KMS-11 (cell line): ENCODE measurements at regions not wholly inside any gene's neighbourhood (a gene's known extent, or its start where the extent isn't known, plus 50 kb on each side); places are given as distances from the start of the nearest gene placed in this dataset.

Experiments
- H2AFZ ChIP-seq: fragments of 200-600 bp; sonication (generic); 2 replicates; pipeline ENCODE4 v1.6.1; 2016; ENCODE audit warnings: antibody characterized with exemption, mixed run types, low read depth
- H3K27ac ChIP-seq: fragments of 200-600 bp; sonication (generic); 2 replicates; pipeline ENCODE4 v1.6.1; 2016; ENCODE audit warnings: mild to moderate bottlenecking, mixed run types
- H3K27me3 ChIP-seq: fragments of 200-600 bp; sonication (generic); 2 replicates; pipeline ENCODE4 v1.6.1; 2017; ENCODE audit warnings: mild to moderate bottlenecking, low read depth, mixed run types, moderate library complexity; ENCODE audit not compliant: insufficient read depth
- H3K36me3 ChIP-seq: fragments of 200-600 bp; sonication (generic); 2 replicates; pipeline ENCODE4 v1.6.1; 2017; ENCODE audit warnings: mild to moderate bottlenecking, mixed run types; ENCODE audit not compliant: insufficient read depth
- H3K4me1 ChIP-seq: fragments of 200-600 bp; sonication (generic); 2 replicates; pipeline ENCODE4 v1.6.1; 2016; ENCODE audit warnings: mild to moderate bottlenecking, low read depth, mixed run types; ENCODE audit not compliant: poor library complexity, severe bottlenecking
- H3K4me2 ChIP-seq: fragments of 200-600 bp; sonication (generic); 2 replicates; pipeline ENCODE4 v1.7.0; 2016; ENCODE audit warnings: mild to moderate bottlenecking, mixed run types
- H3K4me3 ChIP-seq: fragments of 200-600 bp; sonication (generic); IDR thresholded peaks from 2 replicates; pipeline ENCODE4 v1.6.1; 2017; ENCODE audit warnings: low read depth, low read length, mixed read lengths; ENCODE audit not compliant: insufficient read depth
- H3K79me2 ChIP-seq: fragments of 200-600 bp; sonication (generic); 2 replicates; pipeline ENCODE4 v1.6.1; 2016; ENCODE audit warnings: low read depth, mixed run types; ENCODE audit not compliant: insufficient read depth
- H3K9ac ChIP-seq: fragments of 200-600 bp; sonication (generic); 2 replicates; pipeline ENCODE4 v1.6.1; 2016; ENCODE audit warnings: mild to moderate bottlenecking, mixed run types
- H4K20me1 ChIP-seq: fragments of 200-600 bp; sonication (generic); 2 replicates; pipeline ENCODE4 v1.6.1; 2016; ENCODE audit warnings: mild to moderate bottlenecking, mixed run types; ENCODE audit not compliant: insufficient read depth
- CTCF ChIP-seq: fragments of 200-600 bp; sonication (generic); conservative IDR thresholded peaks from 2 replicates; pipeline ENCODE4 v1.6.1; 2017; ENCODE audit warnings: low read depth, mild to moderate bottlenecking, antibody characterized with exemption, low read length, moderate library complexity, mixed read lengths

DNA sequence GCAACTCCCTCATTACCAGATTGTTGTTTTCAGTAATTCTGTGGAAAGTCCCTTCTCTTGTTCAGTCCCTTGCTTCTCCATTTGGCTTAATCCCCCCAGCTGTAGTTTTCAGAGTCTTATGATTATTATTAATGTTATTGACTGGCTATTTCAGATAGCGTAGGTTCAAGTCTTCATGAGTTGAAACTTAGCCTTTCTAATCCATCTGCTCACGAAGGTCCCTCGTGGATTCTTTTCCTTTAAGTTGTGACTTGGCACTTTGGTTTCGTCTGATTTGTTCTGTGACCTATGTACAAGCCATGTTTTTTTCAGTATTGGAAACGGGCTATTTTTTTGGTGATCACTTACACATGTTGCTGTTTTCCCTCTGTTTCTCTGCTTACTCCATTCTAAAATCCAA, 260.3 kb downstream of the TMEM167A start:
- H2AFZ ChIP-seq = peak overlapping the region; percentile 48; the same call in 1 of the 2 replicates
- TF ChIP-seq CTCF = no peak
- no peaks in the 10 kb centered on the region for H3K79me2 ChIP-seq
- no peaks in the 10 kb centered on the region for H3K36me3 ChIP-seq
- no peaks in the 10 kb centered on the region for H4K20me1 ChIP-seq
- H3K27me3 ChIP-seq = no peaks in the 10 kb centered on the region
- no peak overlapping the region for H3K4me3 ChIP-seq
- peaks cover 16% of the 10 kb centered on the region for H3K4me1 ChIP-seq
- no peak overlapping the region for H3K4me2 ChIP-seq
- no peak overlapping the region for H3K27ac ChIP-seq
- no peak overlapping the region for H3K9ac ChIP-seq

DNA sequence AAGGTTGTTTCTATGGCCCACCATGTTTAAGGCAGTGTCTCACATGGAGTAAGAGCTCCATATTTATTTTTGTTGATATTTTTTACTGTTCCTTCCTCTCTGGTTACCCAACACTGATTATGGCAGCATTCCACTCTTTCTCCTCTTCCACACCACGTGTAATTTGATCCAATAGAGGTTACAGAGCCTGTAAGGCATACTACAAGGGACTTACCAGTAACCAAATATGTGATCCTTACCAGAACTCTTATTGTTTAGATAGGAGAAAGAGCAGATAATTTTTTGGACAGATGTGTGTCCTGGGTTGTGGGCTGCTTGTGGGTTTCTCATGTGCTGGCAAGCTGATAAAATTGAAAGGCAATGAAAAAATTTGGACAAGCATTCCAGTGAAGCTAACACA, 261.3 kb downstream of the TMEM167A start:
- Histone ChIP-seq H3K79me2 (no peaks in the 10 kb centered on the region), H3K4me2 (no peak overlapping the region), H3K36me3 (no peaks in the 10 kb centered on the region), H4K20me1 (no peaks in the 10 kb centered on the region), H3K27ac (no peak overlapping the region), H3K4me1 (peaks cover 16% of the 10 kb centered on the region), H3K27me3 (no peaks in the 10 kb centered on the region), H3K4me3 (no peak overlapping the region), H3K9ac (no peak overlapping the region), H2AFZ (no peak overlapping the region)
- no peak for TF ChIP-seq CTCF

- no peaks in the 10 kb centered on the region for H3K79me2 ChIP-seq
- TF ChIP-seq CTCF = no peak
- no peak overlapping the region for H3K4me2 ChIP-seq
- no peak overlapping the region for H3K4me3 ChIP-seq
- H3K27me3 ChIP-seq = no peaks in the 10 kb centered on the region
- peaks cover 16% of the 10 kb centered on the region for H3K4me1 ChIP-seq
- no peak overlapping the region for H3K27ac ChIP-seq
- no peaks in the 10 kb centered on the region for H4K20me1 ChIP-seq
- no peak overlapping the region for H3K9ac ChIP-seq
- H2AFZ ChIP-seq = no peak overlapping the region
- H3K36me3 ChIP-seq = no peaks in the 10 kb centered on the region
Observed at GRCh38 chr5:82813861-82814260, 263.3 kb downstream of the TMEM167A start.

GRCh38 chr5:82812575-82812974, 264.6 kb downstream of the TMEM167A start:
- no peak overlapping the region for H3K4me2 ChIP-seq
- H4K20me1 ChIP-seq = no peaks in the 10 kb centered on the region
- no peak for TF ChIP-seq CTCF
- H3K4me3 ChIP-seq = no peak overlapping the region
- H3K4me1 ChIP-seq = peaks cover 16% of the 10 kb centered on the region
- no peaks in the 10 kb centered on the region for H3K27me3 ChIP-seq
- no peak overlapping the region for H3K9ac ChIP-seq
- H2AFZ ChIP-seq = no peak overlapping the region
- H3K27ac ChIP-seq = no peak overlapping the region
- H3K36me3 ChIP-seq = no peaks in the 10 kb centered on the region
- no peaks in the 10 kb centered on the region for H3K79me2 ChIP-seq

GRCh38 chr5:82811490-82811889, 265.7 kb downstream of the TMEM167A start:
- no peaks in the 10 kb centered on the region for H3K27me3 ChIP-seq
- H2AFZ ChIP-seq = no peak overlapping the region
- no peaks in the 10 kb centered on the region for H4K20me1 ChIP-seq
- no peak overlapping the region for H3K27ac ChIP-seq
- no peak overlapping the region for H3K9ac ChIP-seq
- H3K36me3 ChIP-seq = no peaks in the 10 kb centered on the region
- H3K4me1 ChIP-seq = peaks cover 8% of the 10 kb centered on the region
- TF ChIP-seq CTCF = no peak
- no peak overlapping the region for H3K4me2 ChIP-seq
- no peak overlapping the region for H3K4me3 ChIP-seq
- H3K79me2 ChIP-seq = no peaks in the 10 kb centered on the region
